ENCODE measurements at regions not wholly inside any gene's neighbourhood (a gene's known extent, or its start where the extent isn't known, plus 50 kb on each side); places are given as distances from the start of the nearest gene placed in this dataset.

DNA sequence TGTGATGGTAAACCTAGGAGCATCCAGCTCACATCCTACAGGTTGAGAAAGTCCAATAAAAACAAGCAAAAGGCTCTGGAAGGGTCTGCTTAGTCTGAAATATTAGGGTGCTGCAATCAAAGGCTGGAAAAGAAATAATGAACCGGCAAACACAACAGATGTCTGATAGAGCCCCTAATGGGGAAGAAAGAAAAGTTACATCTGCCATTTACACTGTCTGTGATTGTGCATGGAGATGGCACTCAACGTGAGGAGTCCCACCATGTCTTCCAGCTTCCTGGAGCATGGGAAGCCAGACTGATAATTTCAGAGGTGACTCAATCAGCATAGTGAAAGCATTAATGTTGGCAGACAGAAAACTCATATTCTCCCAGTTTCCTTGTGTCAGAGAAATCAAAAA is 307.8 kb downstream of the EPHA4 start:
- H3K4me1 ChIP-seq (ENCODE audit: insufficient read depth), result no peaks in the 10 kb centered on the region
- H3K4me3 ChIP-seq (ENCODE audit: low read depth, low read length), result no peak overlapping the region
- 70% methylated on average over 2 of the region's 2 CpGs for WGBS
- no peaks in the 10 kb centered on the region for H3K36me3 ChIP-seq (ENCODE audit: insufficient read depth)
- no peak overlapping the region for H3K27ac ChIP-seq (ENCODE audit: low read depth)
- DNase-seq (ENCODE audit: extremely low spot score), result no peak

DNA sequence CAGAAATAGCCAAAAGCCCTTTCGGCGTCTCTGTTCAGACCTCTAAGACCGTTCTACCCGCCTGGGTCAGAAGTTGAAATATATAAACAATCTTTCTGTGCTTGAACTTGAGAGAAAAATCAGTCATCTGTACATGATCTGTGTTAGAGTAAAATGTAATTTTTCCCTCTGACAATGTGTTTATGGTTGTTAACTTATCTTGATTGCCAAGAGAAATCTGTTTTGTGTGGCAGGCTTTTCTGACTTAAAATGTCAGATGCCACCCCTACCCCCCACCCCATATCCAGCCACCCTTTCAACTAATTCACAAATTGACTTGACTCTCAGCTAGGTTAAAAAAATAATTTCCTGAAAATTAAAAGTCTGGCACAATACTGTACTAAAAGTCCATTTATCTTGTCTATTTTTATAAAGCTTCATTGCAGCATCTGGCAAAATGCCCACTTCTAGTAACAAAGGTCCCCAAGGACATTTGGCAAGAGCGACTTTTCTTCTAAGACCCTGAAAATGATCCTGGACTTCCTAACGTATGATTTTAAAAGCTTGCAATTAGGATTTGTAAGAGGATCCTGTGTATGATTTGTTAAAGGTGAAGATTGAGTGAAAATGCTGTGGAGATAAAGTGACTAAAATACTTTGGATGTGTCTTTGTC is 304.2 kb downstream of the EPHA4 start:
- Histone ChIP-seq H3K4me3 (ENCODE audit: low read depth, low read length) (no peak overlapping the region), H3K27ac (ENCODE audit: low read depth) (no peak overlapping the region)
- 42% methylated on average over 6 of the region's 6 CpGs for WGBS

DNA sequence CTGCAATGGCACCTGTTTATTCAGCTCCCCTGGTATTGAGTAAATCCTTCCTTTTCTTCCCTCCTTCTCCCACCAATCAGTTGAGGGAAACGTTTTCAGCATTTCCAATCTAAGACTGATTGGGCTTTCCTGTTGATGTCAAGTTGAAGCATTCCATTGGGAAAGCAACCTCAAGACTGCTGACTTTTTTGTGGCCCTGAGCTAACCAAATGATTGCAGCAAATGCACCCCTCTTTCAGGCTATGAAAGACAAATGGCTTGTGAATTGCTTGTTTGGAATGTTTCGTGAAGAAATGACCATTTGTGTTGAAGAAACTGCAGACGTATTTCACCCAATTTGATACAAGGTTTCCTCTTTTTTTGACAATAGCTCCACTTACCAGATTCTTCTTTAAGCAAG is 303.5 kb downstream of the EPHA4 start:
- Histone ChIP-seq H3K4me1 (ENCODE audit: insufficient read depth) (no peaks in the 10 kb centered on the region), H3K4me3 (ENCODE audit: low read depth, low read length) (no peak overlapping the region), H3K27ac (ENCODE audit: low read depth) (no peak overlapping the region), H3K36me3 (ENCODE audit: insufficient read depth) (no peaks in the 10 kb centered on the region)
- 68% methylated on average over 3 of the region's 3 CpGs for WGBS
- DNase-seq (ENCODE audit: extremely low spot score), result no peak

More for the DNA sequence above, 304.2 kb downstream of the EPHA4 start:
- DNase-seq (ENCODE audit: extremely low spot score), result no peak
- Histone ChIP-seq H3K4me1 (ENCODE audit: insufficient read depth) (no peaks in the 10 kb centered on the region), H3K36me3 (ENCODE audit: insufficient read depth) (no peaks in the 10 kb centered on the region)

DNA sequence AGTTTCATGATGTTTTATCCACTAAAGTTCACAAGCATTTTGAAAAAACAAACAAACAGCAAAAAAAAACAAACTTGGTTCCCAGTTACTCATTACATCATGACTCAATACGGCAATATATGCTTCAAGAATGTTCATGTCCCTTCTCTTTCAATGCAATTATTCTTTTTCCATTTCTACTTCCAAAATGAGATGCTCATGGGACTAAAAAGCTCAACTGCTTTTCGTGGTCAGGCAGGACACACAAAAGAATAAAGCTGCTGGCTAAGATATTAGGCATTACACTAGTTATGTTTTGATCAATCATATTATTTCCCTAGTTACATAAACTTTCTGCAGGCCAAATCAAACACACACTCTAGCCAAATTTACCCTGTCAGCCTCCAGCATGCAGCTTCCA is 301.3 kb downstream of the EPHA4 start:
- WGBS, result 65% methylated on average over 2 of the region's 2 CpGs

DNA sequence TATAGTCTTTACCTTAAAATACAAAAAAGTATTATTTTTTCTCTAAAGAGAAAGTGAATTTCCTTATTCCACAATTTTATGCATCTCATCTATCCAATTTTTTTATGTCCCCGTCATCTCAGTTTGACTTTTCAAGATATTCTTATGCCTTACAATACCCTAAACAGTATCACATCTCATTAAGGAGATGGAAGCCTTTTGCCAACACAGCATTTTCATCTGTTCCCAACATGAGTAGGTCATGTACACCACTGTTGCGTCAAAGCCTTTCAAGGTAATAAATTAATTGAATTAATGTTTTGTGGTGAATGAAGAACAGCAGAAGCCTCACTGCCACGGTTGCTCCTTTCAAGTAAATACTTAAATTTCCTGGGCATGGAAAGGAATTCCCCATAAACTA is 299.4 kb downstream of the EPHA4 start:
- Histone ChIP-seq H3K4me3 (ENCODE audit: low read depth, low read length) (no peak overlapping the region), H3K36me3 (ENCODE audit: insufficient read depth) (no peaks in the 10 kb centered on the region), H3K4me1 (ENCODE audit: insufficient read depth) (no peaks in the 10 kb centered on the region), H3K27ac (ENCODE audit: low read depth) (no peak overlapping the region)
- 83% methylated on average over 3 of the region's 3 CpGs for WGBS
- DNase-seq (ENCODE audit: extremely low spot score), result no peak

More for the DNA sequence above, 301.3 kb downstream of the EPHA4 start:
- no peak overlapping the region for H3K27ac ChIP-seq (ENCODE audit: low read depth)
- H3K4me3 ChIP-seq (ENCODE audit: low read depth, low read length), result no peak overlapping the region
- no peak for DNase-seq (ENCODE audit: extremely low spot score)
- no peaks in the 10 kb centered on the region for H3K4me1 ChIP-seq (ENCODE audit: insufficient read depth)
- H3K36me3 ChIP-seq (ENCODE audit: insufficient read depth), result no peaks in the 10 kb centered on the region

DNA sequence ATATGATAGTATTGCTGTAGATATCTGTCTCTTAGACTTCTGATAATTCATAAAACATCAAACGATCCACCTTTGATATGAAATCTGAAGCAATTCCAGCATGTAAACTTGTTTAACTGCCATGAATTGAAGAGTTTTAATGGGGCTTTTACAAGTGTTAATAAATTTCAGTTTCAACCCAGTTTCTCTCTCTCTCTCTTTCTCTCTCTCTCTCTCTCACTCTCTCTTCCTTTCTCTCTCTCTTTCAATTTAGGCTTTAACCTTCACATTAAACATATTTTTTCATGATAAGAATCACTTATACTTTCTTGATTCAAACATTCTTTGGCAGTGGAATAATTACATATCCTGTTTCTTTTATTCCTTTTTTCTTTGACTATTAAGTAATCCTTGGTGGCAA is 296.1 kb downstream of the EPHA4 start:
- WGBS, result 36% methylated on average over 1 of the region's 1 CpG
- no peaks in the 10 kb centered on the region for H3K4me1 ChIP-seq (ENCODE audit: insufficient read depth)
- no peak for DNase-seq (ENCODE audit: extremely low spot score)
- no peak overlapping the region for H3K4me3 ChIP-seq (ENCODE audit: low read depth, low read length)
- H3K27ac ChIP-seq (ENCODE audit: low read depth), result no peak overlapping the region
- no peaks in the 10 kb centered on the region for H3K36me3 ChIP-seq (ENCODE audit: insufficient read depth)

DNA sequence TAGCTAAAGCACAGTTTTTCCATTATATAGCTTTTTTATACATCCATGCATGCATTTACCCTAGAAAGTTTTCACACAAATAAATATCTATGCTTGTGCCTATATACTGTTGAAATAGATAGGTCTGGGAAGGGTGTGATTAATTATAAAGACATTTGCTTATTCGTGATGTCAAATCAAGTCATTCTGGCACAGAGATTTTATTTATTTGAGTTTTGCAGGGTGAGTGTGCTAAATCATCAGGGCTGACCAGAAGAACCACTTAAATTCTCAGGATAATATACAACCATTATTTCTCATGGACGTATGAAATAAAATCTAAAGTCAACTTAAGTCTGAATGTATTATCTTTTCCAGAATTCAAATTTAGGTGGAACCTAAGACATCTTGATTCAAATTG is 295.5 kb downstream of the EPHA4 start:
- H3K27ac ChIP-seq (ENCODE audit: low read depth), result no peak overlapping the region
- no peak for DNase-seq (ENCODE audit: extremely low spot score)
- no peaks in the 10 kb centered on the region for H3K4me1 ChIP-seq (ENCODE audit: insufficient read depth)
- 85% methylated on average over 2 of the region's 2 CpGs for WGBS
- H3K4me3 ChIP-seq (ENCODE audit: low read depth, low read length), result no peak overlapping the region
- no peaks in the 10 kb centered on the region for H3K36me3 ChIP-seq (ENCODE audit: insufficient read depth)

DNA sequence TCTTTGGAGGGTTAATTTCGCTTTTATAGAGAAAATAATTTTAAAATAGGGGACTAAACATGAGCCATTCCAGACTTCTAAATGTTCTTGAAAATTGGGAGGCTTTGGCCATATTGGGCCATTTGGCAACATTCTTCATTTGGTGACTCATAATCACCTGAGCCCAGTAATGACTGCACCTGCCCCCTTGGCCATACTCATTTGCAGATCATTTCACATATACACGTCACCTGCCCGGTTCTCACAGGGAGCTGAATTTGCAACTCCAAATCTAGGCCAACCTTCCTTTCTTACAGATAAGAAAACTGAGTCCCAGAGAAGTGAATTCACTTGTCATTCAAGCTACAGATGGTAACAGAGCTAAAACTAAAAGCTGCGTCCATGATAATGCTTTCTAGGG is 289.7 kb downstream of the EPHA4 start:
- Histone ChIP-seq H3K27ac (ENCODE audit: low read depth) (no peak overlapping the region), H3K4me1 (ENCODE audit: insufficient read depth) (no peaks in the 10 kb centered on the region), H3K36me3 (ENCODE audit: insufficient read depth) (no peaks in the 10 kb centered on the region), H3K4me3 (ENCODE audit: low read depth, low read length) (no peak overlapping the region)
- DNase-seq (ENCODE audit: extremely low spot score), result no peak
- 94% methylated on average over 4 of the region's 4 CpGs for WGBS

DNA sequence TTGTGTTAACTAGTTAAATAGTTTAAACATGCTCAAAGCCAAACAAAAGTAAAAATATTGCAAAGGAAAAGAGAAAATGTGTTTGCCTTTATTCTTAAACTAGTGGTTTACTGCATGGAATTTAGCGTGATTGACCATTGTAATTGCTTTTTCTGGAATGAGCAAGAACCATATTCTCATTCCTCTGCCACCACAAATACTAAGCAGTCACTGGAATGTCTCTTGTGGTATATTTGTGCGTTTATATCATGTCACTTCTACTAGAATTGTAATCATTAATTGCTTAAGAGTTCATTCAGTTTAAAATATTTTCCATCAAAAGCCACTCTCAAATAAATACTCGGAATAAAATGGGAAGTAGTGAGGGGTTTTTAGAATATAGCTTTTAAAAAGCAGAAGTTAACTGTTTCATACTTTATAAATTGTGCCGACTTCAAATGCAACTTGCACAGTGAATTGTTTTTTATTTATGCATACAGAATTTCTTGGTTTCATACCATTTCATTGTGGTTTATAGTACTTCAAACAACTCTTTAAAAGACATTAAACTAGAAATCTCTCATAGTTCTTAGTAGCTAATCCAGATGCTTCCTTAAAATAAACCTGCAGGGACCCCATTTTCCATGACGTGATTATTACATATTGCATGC is 288.1 kb downstream of the EPHA4 start:
- WGBS, result 68% methylated on average over 5 of the region's 5 CpGs
- Histone ChIP-seq H3K4me1 (ENCODE audit: insufficient read depth) (no peaks in the 10 kb centered on the region), H3K36me3 (ENCODE audit: insufficient read depth) (no peaks in the 10 kb centered on the region), H3K4me3 (ENCODE audit: low read depth, low read length) (no peak overlapping the region), H3K27ac (ENCODE audit: low read depth) (no peak overlapping the region)
- no peak for DNase-seq (ENCODE audit: extremely low spot score)

DNA sequence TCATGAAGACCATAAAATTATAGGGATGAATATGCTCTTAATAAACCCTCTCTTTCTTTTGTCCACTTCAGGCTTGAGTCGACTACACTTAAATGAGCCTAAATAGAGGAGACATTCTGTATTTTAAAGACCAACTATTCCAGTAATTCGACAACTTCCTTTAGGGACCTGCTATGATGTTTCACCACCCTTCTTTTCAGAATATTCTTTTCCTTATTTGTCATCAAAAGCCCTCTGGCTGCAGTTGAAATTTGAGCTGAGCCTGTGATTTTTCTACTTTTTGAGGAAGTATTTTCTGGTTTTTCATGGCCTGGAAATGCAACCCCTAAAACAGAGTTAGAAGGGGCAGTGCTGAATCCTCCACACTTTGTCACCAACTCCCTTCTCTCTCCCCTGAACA is 287.0 kb downstream of the EPHA4 start:
- H3K36me3 ChIP-seq (ENCODE audit: insufficient read depth), result no peaks in the 10 kb centered on the region
- H3K4me3 ChIP-seq (ENCODE audit: low read depth, low read length), result no peak overlapping the region
- no peaks in the 10 kb centered on the region for H3K4me1 ChIP-seq (ENCODE audit: insufficient read depth)
- DNase-seq (ENCODE audit: extremely low spot score), result no peak
- WGBS, result 63% methylated on average over 2 of the region's 2 CpGs
- no peak overlapping the region for H3K27ac ChIP-seq (ENCODE audit: low read depth)

DNA sequence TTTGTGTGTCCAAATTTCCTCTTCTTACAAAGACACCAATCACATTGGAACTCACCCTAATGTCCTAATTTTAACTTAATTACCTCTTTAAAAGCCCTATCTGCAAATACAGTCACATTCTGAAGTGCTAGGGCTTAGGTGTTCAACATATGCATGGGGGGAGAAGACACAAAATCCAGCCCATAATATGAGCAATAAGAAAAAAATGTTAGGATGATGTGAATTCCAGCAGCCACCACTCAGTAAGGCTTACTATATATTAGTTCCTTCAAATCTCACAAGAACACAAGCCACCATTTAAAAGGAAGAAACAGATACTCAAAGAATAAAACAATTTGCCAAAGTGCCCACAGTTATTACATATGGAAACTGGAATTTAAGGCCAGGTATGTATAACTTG is 285.7 kb downstream of the EPHA4 start:
- no peak for DNase-seq (ENCODE audit: extremely low spot score)
- no peaks in the 10 kb centered on the region for H3K4me1 ChIP-seq (ENCODE audit: insufficient read depth)
- no peaks in the 10 kb centered on the region for H3K36me3 ChIP-seq (ENCODE audit: insufficient read depth)
- H3K27ac ChIP-seq (ENCODE audit: low read depth), result no peak overlapping the region
- no peak overlapping the region for H3K4me3 ChIP-seq (ENCODE audit: low read depth, low read length)

DNA sequence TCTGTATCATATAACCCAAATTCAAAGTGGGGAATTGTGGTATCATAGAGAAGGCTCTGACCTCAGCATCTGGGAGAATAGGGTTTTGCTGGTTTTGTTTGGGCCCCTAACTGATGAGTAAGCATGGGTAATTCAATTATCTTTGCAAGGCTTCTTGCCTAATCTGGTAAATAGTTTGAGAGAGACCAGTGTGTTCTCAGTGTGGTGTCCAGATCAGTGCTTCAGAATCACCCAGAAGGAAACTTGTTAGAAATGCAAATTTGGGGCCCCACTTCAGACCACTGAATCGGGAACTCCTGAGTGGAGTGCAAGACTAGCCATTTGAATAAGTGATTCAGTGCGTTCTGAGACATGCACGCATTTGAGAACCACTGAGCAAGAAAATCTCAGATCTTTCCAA is 282.7 kb downstream of the EPHA4 start:
- WGBS, result 92% methylated on average over 3 of the region's 3 CpGs

DNA sequence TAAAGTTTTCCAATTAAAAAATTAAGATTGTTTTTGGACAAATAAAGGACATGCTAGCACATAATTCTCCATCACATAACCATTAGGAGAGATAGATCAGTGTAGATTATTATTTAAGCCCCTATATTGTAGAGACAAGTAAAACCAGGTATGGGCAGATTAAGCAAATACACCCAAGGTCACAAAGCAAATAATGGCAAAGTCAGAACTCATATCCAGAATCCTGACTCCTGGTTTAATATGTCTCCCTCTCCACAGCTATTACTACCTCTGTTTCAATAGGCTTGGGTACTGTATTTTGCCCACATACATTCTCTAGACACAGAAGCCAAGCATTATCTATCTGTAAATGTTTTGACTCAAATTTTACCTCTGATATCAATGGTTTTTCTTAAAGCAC is 282.3 kb downstream of the EPHA4 start:
- no peaks in the 10 kb centered on the region for H3K36me3 ChIP-seq (ENCODE audit: insufficient read depth)
- H3K4me1 ChIP-seq (ENCODE audit: insufficient read depth), result no peaks in the 10 kb centered on the region
- no peak overlapping the region for H3K27ac ChIP-seq (ENCODE audit: low read depth)
- H3K4me3 ChIP-seq (ENCODE audit: low read depth, low read length), result no peak overlapping the region
- no peak for DNase-seq (ENCODE audit: extremely low spot score)

More for the DNA sequence above, 282.7 kb downstream of the EPHA4 start:
- H3K36me3 ChIP-seq (ENCODE audit: insufficient read depth), result no peaks in the 10 kb centered on the region
- no peak for DNase-seq (ENCODE audit: extremely low spot score)
- no peak overlapping the region for H3K4me3 ChIP-seq (ENCODE audit: low read depth, low read length)
- no peaks in the 10 kb centered on the region for H3K4me1 ChIP-seq (ENCODE audit: insufficient read depth)
- no peak overlapping the region for H3K27ac ChIP-seq (ENCODE audit: low read depth)

DNA sequence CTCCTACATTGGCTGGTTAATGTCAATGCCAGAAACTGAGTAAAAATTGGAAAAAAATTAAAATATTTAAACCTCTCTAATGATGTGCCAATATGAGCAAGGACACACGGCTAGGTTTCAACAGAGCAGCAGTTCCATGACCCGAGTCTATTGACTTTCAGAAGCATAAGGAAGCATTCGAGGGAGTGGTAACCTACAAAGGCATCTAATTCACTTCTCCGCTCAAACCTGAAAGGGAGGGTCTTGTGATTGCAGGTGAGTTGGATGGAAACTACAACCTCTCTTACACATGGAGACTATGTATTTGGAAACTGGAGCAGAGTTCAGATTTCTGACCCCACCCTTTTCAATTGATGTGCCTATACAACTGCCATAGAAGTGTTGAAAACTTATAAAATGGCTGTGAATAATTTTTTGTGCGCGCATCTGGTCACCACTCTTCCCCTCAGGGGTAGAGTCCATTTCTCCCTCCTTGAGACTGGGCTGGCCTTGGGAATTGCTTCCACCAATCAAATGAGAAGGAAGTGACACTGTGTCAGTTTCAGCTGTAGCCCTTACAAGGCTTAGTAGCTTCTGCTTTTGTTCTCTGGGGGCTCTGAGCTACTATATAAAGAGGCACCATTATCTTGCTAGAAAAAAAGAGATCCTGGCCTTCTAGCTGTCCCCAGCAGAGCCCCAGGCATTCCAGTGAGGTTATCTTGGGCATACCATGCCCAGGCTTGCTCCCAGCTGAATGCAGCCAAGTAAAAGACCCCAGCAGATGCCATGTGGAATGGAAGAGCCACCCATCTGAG is 278.0 kb downstream of the EPHA4 start:
- no peak overlapping the region for H3K4me3 ChIP-seq (ENCODE audit: low read depth, low read length)
- no peak for DNase-seq (ENCODE audit: extremely low spot score)
- no peaks in the 10 kb centered on the region for H3K36me3 ChIP-seq (ENCODE audit: insufficient read depth)
- WGBS, result 94% methylated on average over 6 of the region's 6 CpGs
- H3K4me1 ChIP-seq (ENCODE audit: insufficient read depth), result no peaks in the 10 kb centered on the region
- H3K27ac ChIP-seq (ENCODE audit: low read depth), result no peak overlapping the region
